GM12878 (cell line): ENCODE measurements at regions not wholly inside any gene's neighbourhood (a gene's known extent, or its start where the extent isn't known, plus 50 kb on each side); places are given as distances from the start of the nearest gene placed in this dataset.

Source experiments
- BCL11A ChIP-seq: IDR thresholded peaks from 2 replicates; pipeline ENCODE4 v1.6.1; 2011; ENCODE audit warnings: low read depth, low read length
- BHLHE40 ChIP-seq, 2 experiments: fragments of 450-650 bp in 1 of 2; IDR thresholded peaks; 2 replicates each; pipeline ENCODE4 v1.6.1; 2011 to 2017; ENCODE audit warnings: low read depth in 2 of 2, borderline replicate concordance in 1 of 2, improper control_type of control experiment in 1 of 2, low read length in 1 of 2, mild to moderate bottlenecking in 1 of 2
- EP300 ChIP-seq, 2 experiments: fragments of 150-350 bp in 1 of 2; IDR thresholded peaks; 2 replicates each; pipeline ENCODE4 v1.6.1; 2011 to 2012; ENCODE audit warnings: low read depth in 2 of 2, low read length in 2 of 2, borderline replicate concordance in 1 of 2, improper control_type of control experiment in 1 of 2, inconsistent platforms in 1 of 2; ENCODE audit not compliant: control insufficient read depth in 1 of 2
- FOXM1 ChIP-seq: IDR thresholded peaks from 2 replicates; pipeline ENCODE4 v1.6.1; 2012; ENCODE audit warnings: low read depth, mild to moderate bottlenecking, inconsistent platforms, low read length, moderate library complexity
- IKZF2 ChIP-seq, 2 experiments: fragments of 450-650 bp; IDR thresholded peaks; 2 replicates each; pipeline ENCODE4 v1.6.1; 2017; ENCODE audit warnings: mild to moderate bottlenecking in 2 of 2, moderate library complexity in 2 of 2
- KAT2A ChIP-seq: conservative IDR thresholded peaks from 2 replicates; pipeline ENCODE4 v1.6.1; 2011; ENCODE audit warnings: low read depth, low read length; ENCODE audit not compliant: control insufficient read depth
- MEF2B ChIP-seq: fragments of 450-650 bp; IDR thresholded peaks from 2 replicates; pipeline ENCODE4 v1.6.1; 2018; ENCODE audit warnings: mild to moderate bottlenecking, moderate library complexity; ENCODE audit not compliant: partially characterized antibody, poor library complexity, severe bottlenecking
- MXI1 ChIP-seq: fragments of 150-350 bp; IDR thresholded peaks from 2 replicates; pipeline ENCODE4 v1.6.1; 2011; ENCODE audit warnings: low read depth, mild to moderate bottlenecking, inconsistent platforms, low read length, improper control_type of control experiment
- PAX5 ChIP-seq: IDR thresholded peaks from 2 replicates; pipeline ENCODE4 v1.6.1; 2011; ENCODE audit warnings: low read depth, low read length, borderline replicate concordance
- POLR2AphosphoS5 ChIP-seq: IDR thresholded peaks from 2 replicates; pipeline ENCODE4 v1.6.1; 2011; ENCODE audit warnings: mild to moderate bottlenecking, low read length, inconsistent platforms
- RCOR1 ChIP-seq: conservative IDR thresholded peaks from 2 replicates; pipeline ENCODE4 v1.6.1; 2012; ENCODE audit warnings: low read depth, low read length, improper control_type of control experiment
- RUNX3 ChIP-seq: IDR thresholded peaks from 2 replicates; pipeline ENCODE4 v1.6.1; 2012; ENCODE audit warnings: low read length, inconsistent platforms
- SIX5 ChIP-seq: IDR thresholded peaks from 2 replicates; pipeline ENCODE4 v1.6.1; 2011; ENCODE audit warnings: mild to moderate bottlenecking, low read depth, low read length, moderate library complexity; ENCODE audit not compliant: severe bottlenecking
- SPI1 ChIP-seq: IDR thresholded peaks from 2 replicates; pipeline ENCODE4 v1.6.1; 2011; ENCODE audit warnings: low read depth, mild to moderate bottlenecking, low read length, moderate library complexity, borderline replicate concordance; ENCODE audit not compliant: insufficient read depth
- SRF ChIP-seq, 2 experiments: IDR thresholded peaks; 2 replicates each; pipeline ENCODE4 v1.6.1; 2011; ENCODE audit warnings: low read depth in 2 of 2, low read length in 2 of 2, mild to moderate bottlenecking in 1 of 2, moderate library complexity in 1 of 2
- TF ChIP-seq, protein P1 (sequence below): fragments of 450-650 bp; IDR thresholded peaks from 2 replicates; pipeline ENCODE4 v1.6.1; 2016; ENCODE audit warnings: mild to moderate bottlenecking
- TF ChIP-seq, protein P2 (sequence below): IDR thresholded peaks from 2 replicates; pipeline ENCODE4 v1.6.1; 2012; ENCODE audit warnings: low read length, inconsistent platforms
- TF ChIP-seq, protein P3 (sequence below): fragments of 450-650 bp; IDR thresholded peaks from 2 replicates; pipeline ENCODE4 v1.6.1; 2018; ENCODE audit warnings: mild to moderate bottlenecking, low read depth, moderate library complexity; ENCODE audit not compliant: partially characterized antibody
- TF ChIP-seq, protein P4 (sequence below): fragments of 150-350 bp; IDR thresholded peaks from 2 replicates; pipeline ENCODE4 v1.6.1; 2014; ENCODE audit warnings: mild to moderate bottlenecking, low read depth, low read length
- TF ChIP-seq, protein P5 (sequence below): fragments of 450-650 bp; IDR thresholded peaks from 2 replicates; pipeline ENCODE4 v1.6.1; 2017; ENCODE audit warnings: mild to moderate bottlenecking, low read depth, inconsistent platforms; ENCODE audit not compliant: poor library complexity, severe bottlenecking

DNA sequence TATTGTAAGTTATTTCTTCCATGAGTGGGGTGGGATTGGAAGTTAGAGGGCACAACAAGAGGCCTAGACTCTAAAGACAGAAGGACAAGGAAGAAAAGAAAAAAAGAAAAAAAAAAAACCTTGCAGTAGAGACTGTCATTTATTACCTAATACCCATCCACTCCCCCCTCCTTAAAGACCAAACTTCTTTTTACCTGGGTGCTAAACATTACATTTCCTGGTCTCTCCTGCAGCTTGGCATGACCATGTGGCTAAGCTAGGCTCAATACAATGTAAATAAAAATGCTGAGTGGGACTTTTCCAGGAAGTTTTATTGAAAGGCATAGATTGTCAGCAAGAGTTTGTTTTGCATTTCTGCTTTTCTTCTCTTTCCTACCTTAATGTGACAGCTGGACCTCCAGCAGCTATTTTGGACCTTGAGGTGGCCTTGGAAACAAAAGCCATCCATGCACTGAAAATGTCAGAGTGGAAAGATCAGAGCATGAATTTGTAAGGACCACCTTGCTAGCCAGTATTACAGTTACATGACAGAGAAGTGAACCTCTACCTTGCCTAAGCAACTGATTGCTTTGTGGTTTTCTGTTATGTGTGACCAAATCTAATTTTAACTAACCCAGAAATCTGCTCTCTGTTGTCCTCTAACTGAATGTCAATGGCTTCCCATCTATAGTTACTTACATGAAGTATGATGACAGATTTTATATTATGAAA is 81.3 kb upstream of the SFMBT2 start (continued):
- no peak for TF ChIP-seq RCOR1
- 0 out of 4 replicates have a peak, but pooled peaks of 1 of the 2 experiments have one; percentile 57 for TF ChIP-seq EP300 (IDR thresholded peaks at IDR 0.05; ENCODE audit: borderline replicate concordance in 1 of 2, control insufficient read depth in 1 of 2, low read depth in 2 of 2, low read length in 2 of 2)
- peak; percentile 16; the same call in 1 of the 2 replicates for TF ChIP-seq PAX5
- peak; percentile 96 for TF ChIP-seq RUNX3
- peak; percentile 44 to 53; a peak in 1 of 4 replicates for TF ChIP-seq IKZF2 (IDR thresholded peaks at IDR 0.05)
- TF ChIP-seq, protein P1, sequence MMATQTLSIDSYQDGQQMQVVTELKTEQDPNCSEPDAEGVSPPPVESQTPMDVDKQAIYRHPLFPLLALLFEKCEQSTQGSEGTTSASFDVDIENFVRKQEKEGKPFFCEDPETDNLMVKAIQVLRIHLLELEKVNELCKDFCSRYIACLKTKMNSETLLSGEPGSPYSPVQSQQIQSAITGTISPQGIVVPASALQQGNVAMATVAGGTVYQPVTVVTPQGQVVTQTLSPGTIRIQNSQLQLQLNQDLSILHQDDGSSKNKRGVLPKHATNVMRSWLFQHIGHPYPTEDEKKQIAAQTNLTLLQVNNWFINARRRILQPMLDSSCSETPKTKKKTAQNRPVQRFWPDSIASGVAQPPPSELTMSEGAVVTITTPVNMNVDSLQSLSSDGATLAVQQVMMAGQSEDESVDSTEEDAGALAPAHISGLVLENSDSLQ, result peak; percentile 66
- TF ChIP-seq, protein P2, sequence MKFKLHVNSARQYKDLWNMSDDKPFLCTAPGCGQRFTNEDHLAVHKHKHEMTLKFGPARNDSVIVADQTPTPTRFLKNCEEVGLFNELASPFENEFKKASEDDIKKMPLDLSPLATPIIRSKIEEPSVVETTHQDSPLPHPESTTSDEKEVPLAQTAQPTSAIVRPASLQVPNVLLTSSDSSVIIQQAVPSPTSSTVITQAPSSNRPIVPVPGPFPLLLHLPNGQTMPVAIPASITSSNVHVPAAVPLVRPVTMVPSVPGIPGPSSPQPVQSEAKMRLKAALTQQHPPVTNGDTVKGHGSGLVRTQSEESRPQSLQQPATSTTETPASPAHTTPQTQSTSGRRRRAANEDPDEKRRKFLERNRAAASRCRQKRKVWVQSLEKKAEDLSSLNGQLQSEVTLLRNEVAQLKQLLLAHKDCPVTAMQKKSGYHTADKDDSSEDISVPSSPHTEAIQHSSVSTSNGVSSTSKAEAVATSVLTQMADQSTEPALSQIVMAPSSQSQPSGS, result peak; percentile 58
- no peak; a peak in 1 of 4 replicates for TF ChIP-seq BHLHE40 (IDR thresholded peaks at IDR 0.05; ENCODE audit: borderline replicate concordance in 1 of 2, low read depth in 2 of 2, low read length in 1 of 2)
- TF ChIP-seq, protein P3, sequence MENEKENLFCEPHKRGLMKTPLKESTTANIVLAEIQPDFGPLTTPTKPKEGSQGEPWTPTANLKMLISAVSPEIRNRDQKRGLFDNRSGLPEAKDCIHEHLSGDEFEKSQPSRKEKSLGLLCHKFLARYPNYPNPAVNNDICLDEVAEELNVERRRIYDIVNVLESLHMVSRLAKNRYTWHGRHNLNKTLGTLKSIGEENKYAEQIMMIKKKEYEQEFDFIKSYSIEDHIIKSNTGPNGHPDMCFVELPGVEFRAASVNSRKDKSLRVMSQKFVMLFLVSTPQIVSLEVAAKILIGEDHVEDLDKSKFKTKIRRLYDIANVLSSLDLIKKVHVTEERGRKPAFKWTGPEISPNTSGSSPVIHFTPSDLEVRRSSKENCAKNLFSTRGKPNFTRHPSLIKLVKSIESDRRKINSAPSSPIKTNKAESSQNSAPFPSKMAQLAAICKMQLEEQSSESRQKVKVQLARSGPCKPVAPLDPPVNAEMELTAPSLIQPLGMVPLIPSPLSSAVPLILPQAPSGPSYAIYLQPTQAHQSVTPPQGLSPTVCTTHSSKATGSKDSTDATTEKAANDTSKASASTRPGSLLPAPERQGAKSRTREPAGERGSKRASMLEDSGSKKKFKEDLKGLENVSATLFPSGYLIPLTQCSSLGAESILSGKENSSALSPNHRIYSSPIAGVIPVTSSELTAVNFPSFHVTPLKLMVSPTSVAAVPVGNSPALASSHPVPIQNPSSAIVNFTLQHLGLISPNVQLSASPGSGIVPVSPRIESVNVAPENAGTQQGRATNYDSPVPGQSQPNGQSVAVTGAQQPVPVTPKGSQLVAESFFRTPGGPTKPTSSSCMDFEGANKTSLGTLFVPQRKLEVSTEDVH, result no peak
- peak; percentile 66 for TF ChIP-seq MEF2B
- no peak for TF ChIP-seq KAT2A
- TF ChIP-seq, protein P4, sequence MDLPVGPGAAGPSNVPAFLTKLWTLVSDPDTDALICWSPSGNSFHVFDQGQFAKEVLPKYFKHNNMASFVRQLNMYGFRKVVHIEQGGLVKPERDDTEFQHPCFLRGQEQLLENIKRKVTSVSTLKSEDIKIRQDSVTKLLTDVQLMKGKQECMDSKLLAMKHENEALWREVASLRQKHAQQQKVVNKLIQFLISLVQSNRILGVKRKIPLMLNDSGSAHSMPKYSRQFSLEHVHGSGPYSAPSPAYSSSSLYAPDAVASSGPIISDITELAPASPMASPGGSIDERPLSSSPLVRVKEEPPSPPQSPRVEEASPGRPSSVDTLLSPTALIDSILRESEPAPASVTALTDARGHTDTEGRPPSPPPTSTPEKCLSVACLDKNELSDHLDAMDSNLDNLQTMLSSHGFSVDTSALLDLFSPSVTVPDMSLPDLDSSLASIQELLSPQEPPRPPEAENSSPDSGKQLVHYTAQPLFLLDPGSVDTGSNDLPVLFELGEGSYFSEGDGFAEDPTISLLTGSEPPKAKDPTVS, result no peak
- TF ChIP-seq SPI1, result peak; percentile 31; the same call in 1 of the 2 replicates
- no peak for TF ChIP-seq SRF (IDR thresholded peaks at IDR 0.05; ENCODE audit: low read depth in 2 of 2, low read length in 2 of 2)
- 0 out of 2 replicates have a peak, but pooled peaks have one; percentile 38 for TF ChIP-seq MXI1
- TF ChIP-seq FOXM1, result peak; percentile 34; the same call in 1 of the 2 replicates
- TF ChIP-seq SIX5, result no peak
- TF ChIP-seq, protein P5, sequence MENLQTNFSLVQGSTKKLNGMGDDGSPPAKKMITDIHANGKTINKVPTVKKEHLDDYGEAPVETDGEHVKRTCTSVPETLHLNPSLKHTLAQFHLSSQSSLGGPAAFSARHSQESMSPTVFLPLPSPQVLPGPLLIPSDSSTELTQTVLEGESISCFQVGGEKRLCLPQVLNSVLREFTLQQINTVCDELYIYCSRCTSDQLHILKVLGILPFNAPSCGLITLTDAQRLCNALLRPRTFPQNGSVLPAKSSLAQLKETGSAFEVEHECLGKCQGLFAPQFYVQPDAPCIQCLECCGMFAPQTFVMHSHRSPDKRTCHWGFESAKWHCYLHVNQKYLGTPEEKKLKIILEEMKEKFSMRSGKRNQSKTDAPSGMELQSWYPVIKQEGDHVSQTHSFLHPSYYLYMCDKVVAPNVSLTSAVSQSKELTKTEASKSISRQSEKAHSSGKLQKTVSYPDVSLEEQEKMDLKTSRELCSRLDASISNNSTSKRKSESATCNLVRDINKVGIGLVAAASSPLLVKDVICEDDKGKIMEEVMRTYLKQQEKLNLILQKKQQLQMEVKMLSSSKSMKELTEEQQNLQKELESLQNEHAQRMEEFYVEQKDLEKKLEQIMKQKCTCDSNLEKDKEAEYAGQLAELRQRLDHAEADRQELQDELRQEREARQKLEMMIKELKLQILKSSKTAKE, result no peak
- TF ChIP-seq POLR2AphosphoS5, result no peak
- TF ChIP-seq BCL11A, result peak; percentile 53; the same call in 1 of the 2 replicates
